Transverse colon (tissue), 4 donors: ENCODE measurements at regions not wholly inside any gene's neighbourhood (a gene's known extent, or its start where the extent isn't known, plus 50 kb on each side); places are given as distances from the start of the nearest gene placed in this dataset.

ENCODE experiments used
- DNase-seq: peaks from one replicate; pipeline ENCODE4 v3.0.0-alpha.2; 2019
- H3K27ac ChIP-seq, 4 donors: fragments of 200-600 bp; sonication (generic); 2 replicates each; pipeline ENCODE4 v1.5.1; 2016 to 2018; ENCODE audit warnings: inconsistent platforms in 4 of 4
- H3K27me3 ChIP-seq: fragments of 200-600 bp; sonication (generic); 2 replicates; pipeline ENCODE4 v1.5.1; 2017; ENCODE audit warnings: inconsistent platforms
- H3K36me3 ChIP-seq, 4 donors: fragments of 200-600 bp; sonication (generic); 2 replicates each; pipeline ENCODE4 v1.5.1; 2017 to 2019; ENCODE audit warnings: inconsistent platforms in 4 of 4
- H3K4me1 ChIP-seq, 4 donors: fragments of 200-600 bp; sonication (generic); 2 replicates each; pipeline ENCODE4 v1.5.1; 2017 to 2020; ENCODE audit warnings: inconsistent platforms in 4 of 4
- H3K4me3 ChIP-seq, 4 donors: fragments of 200-600 bp; sonication (generic); 1 replicate in 1 of 4; 2 replicates in 3 of 4; pipeline versions ENCODE4 v1.5.1 to v1.6.1; 2017 to 2019; ENCODE audit warnings: inconsistent platforms in 4 of 4
- H3K9me3 ChIP-seq, 2 donors: fragments of 200-600 bp; sonication (generic); 2 replicates each; pipeline ENCODE4 v1.5.1; 2017 to 2019; ENCODE audit warnings: inconsistent platforms in 2 of 2
- CTCF ChIP-seq, 5 experiments: fragments of 200-600 bp in 3 of 5; fragments of 450-650 bp in 2 of 5; sonication (generic) in 3 of 5; IDR thresholded peaks; 1 replicate in 2 of 5; 2 replicates in 3 of 5; pipeline ENCODE4 v1.5.1; 2016 to 2017; ENCODE audit warnings: antibody characterized with exemption in 5 of 5, inconsistent platforms in 3 of 5, mild to moderate bottlenecking in 2 of 5, moderate library complexity in 1 of 5
- EP300 ChIP-seq: sonication (generic); formaldehyde crosslinking; IDR thresholded peaks from one replicate; pipeline ENCODE4 v1.6.1; 2017; ENCODE audit warnings: antibody characterized with exemption, low read depth
- POLR2A ChIP-seq: fragments of 450-650 bp; IDR thresholded peaks from one replicate; pipeline ENCODE4 v1.6.1; 2016; ENCODE audit warnings: antibody characterized with exemption, mild to moderate bottlenecking, moderate library complexity
- POLR2AphosphoS5 ChIP-seq, 3 donors: sonication (generic); formaldehyde crosslinking; IDR thresholded peaks; one replicate each; pipeline ENCODE4 v1.6.1; 2016; ENCODE audit warnings: antibody characterized with exemption in 3 of 3
- WGBS, 2 donors: methylation state at CpG; one replicate each; pipeline ENCODE4 v1.1.5; 2018; ENCODE audit warnings: low coverage in 1 of 2; 5-methylcytosine and 5-hydroxymethylcytosine counted together
- in situ Hi-C, 4 donors: fragments of 200-750 bp; cut with MboI; loops; one replicate each; pipeline versions ENCODE4 v1.15.0 to v1.15.1; 2017; ENCODE audit warnings: low sequenced_read_pairs in 3 of 4, low pct_ligation_motif_present in 1 of 4, low pct_unique_long_range_greater_than_20kb in 1 of 4
- intact Hi-C: fragments of 100-400 bp; cut with DNase I; formaldehyde crosslinking; loops from one replicate; pipeline ENCODE4 v1.15.1; 2023; ENCODE audit warnings: low total_unique reads

GRCh38 chr20:60274717-60275116 lies 316.5 kb downstream of the CDH26 start:
- WGBS, 2 donors = 85 to 86% methylated on average over 3 of the region's 3 CpGs
- Histone ChIP-seq H3K36me3 (no peaks in the 10 kb centered on the region), H3K4me3 (no peak overlapping the region), H3K27ac (no peak overlapping the region), H3K27me3 (no peaks in the 10 kb centered on the region), H3K4me1 (no peaks in the 10 kb centered on the region), H3K9me3 (no peaks in the 10 kb centered on the region)
- TF ChIP-seq CTCF (IDR thresholded peaks at IDR 0.05) = no peak
- no peak for TF ChIP-seq POLR2A
- TF ChIP-seq EP300 = no peak
- no peak for TF ChIP-seq POLR2AphosphoS5 (IDR thresholded peaks at IDR 0.05)
- in situ Hi-C loops (no loop called here), intact Hi-C loops (no loop called here)
- DNase-seq = no peak

GRCh38 chr20:60281295-60281694 lies 323.1 kb downstream of the CDH26 start:
- no peaks in the 10 kb centered on the region for H3K4me1 ChIP-seq
- intact Hi-C loops (no loop called here), in situ Hi-C loops (no loop called here)
- no peak overlapping the region for H3K4me3 ChIP-seq
- WGBS, 2 donors = 86% methylated on average over 6 of the region's 6 CpGs; no CpG with 5 or more reads in 1 of the 2 donors
- no peak overlapping the region for H3K27ac ChIP-seq
- H3K27me3 ChIP-seq = no peaks in the 10 kb centered on the region
- TF ChIP-seq EP300 (no peak), POLR2A (no peak), POLR2AphosphoS5 (IDR thresholded peaks at IDR 0.05) (no peak), CTCF (IDR thresholded peaks at IDR 0.05) (no peak)
- no peak for DNase-seq
- H3K36me3 ChIP-seq = no peaks in the 10 kb centered on the region
- H3K9me3 ChIP-seq = peaks cover 4 to 9% of the 10 kb centered on the region in 2 donors

DNA sequence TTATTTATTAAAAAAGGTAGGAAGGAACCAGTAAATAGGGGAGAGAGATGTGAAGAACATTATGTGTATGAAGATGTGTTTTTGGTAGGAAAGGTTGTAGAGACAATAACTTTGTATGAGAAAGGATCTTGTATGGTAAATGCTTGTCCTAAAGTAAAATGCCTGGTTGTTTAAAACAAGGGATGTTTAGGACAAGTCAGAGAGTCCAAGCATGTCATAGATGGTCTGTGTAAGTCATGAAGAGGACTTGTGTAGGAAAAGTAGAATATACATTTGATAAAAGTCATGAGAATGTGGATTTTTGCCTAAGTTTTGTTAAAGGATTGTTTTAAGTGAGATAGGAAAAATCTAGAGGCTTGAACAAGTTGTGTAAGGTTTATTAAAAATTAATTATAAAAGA lies 325.1 kb downstream of the CDH26 start:
- H3K9me3 ChIP-seq = peaks cover 4 to 9% of the 10 kb centered on the region in 2 donors
- no peak overlapping the region for H3K4me3 ChIP-seq
- in situ Hi-C loops (no loop called here), intact Hi-C loops (no loop called here)
- H3K4me1 ChIP-seq = no peaks in the 10 kb centered on the region
- TF ChIP-seq CTCF (IDR thresholded peaks at IDR 0.05) (no peak), POLR2AphosphoS5 (IDR thresholded peaks at IDR 0.05) (no peak), POLR2A (no peak), EP300 (no peak)
- H3K27ac ChIP-seq = no peak overlapping the region
- DNase-seq = no peak
- H3K36me3 ChIP-seq = no peaks in the 10 kb centered on the region
- no peaks in the 10 kb centered on the region for H3K27me3 ChIP-seq

DNA sequence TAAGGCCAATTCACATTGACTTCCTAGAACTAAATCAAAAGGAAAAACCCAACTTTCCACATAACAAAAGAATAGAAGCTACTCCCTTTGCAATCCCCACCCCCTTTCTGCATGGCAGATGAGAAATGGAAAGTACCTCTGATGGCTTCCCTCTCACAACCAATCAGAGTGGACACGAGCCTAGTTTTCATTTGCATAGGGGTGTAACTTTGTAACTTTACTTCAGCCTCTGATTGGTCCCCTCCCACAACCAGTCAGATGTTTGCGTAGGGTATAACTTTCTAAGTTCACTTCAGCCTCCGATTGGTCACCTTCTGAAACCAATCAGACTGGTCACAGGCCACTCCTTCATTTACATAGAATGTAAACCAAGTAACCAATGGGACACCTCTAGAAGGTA lies 328.5 kb downstream of the CDH26 start:
- no peak for TF ChIP-seq CTCF (IDR thresholded peaks at IDR 0.05)
- TF ChIP-seq EP300 = no peak
- no peak for TF ChIP-seq POLR2AphosphoS5 (IDR thresholded peaks at IDR 0.05)
- TF ChIP-seq POLR2A = no peak
- no peak for DNase-seq
- no peak overlapping the region for H3K27ac ChIP-seq
- H3K4me1 ChIP-seq = no peaks in the 10 kb centered on the region
- H3K9me3 ChIP-seq = peaks cover 11 to 18% of the 10 kb centered on the region in 2 donors
- H3K4me3 ChIP-seq = no peak overlapping the region
- no peaks in the 10 kb centered on the region for H3K27me3 ChIP-seq
- no peaks in the 10 kb centered on the region for H3K36me3 ChIP-seq
- intact Hi-C loops (no loop called here), in situ Hi-C loops (no loop called here)
- 77% methylated on average over 3 of the region's 3 CpGs; no CpG with 5 or more reads in 1 of the 2 donors for WGBS, 2 donors
